ENCODE measurements at regions not wholly inside any gene's neighbourhood (a gene's known extent, or its start where the extent isn't known, plus 50 kb on each side); places are given as distances from the start of the nearest gene placed in this dataset.

DNA sequence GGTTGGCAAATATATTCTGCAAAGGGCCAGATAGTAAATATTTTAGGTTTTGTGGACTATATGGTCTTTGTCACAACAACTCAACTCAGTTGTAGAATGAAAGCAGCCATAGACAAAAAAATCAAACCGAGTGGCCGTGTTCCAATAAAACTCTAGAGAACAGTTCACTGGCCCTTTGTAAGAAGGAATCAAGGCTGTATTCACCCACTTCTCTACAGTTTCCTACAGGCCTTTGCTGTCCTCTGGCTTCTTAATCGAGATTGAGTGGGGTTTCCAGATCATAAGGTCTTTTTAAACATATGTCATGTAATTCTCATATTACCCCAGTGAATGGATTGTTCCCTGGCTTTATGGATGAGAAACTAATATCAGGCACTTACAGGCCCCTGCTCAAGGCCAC lies 448.9 kb upstream of the ETAA1 start:
- H3K4me1 Mint-ChIP-seq = no peaks in the 10 kb centered on the region
- no peak overlapping the region for H3K4me3 Mint-ChIP-seq
- H3K27me3 Mint-ChIP-seq = no peaks in the 10 kb centered on the region
- H3K27ac Mint-ChIP-seq = no peak overlapping the region
- TF ChIP-seq CTCF (IDR thresholded peaks at IDR 0.05) = no peak
- no peaks in the 10 kb centered on the region for H3K9me3 Mint-ChIP-seq
- ATAC-seq (ENCODE audit: low read depth) (no peak), DNase-seq (no peak)
- H3K36me3 Mint-ChIP-seq (ENCODE audit: low read depth) = no peaks in the 10 kb centered on the region
- ChIA-PET CTCF (no interaction called here), POLR2A (no interaction called here)
- intact Hi-C loops (cut with micrococcal nuclease) = no loop called here

DNA sequence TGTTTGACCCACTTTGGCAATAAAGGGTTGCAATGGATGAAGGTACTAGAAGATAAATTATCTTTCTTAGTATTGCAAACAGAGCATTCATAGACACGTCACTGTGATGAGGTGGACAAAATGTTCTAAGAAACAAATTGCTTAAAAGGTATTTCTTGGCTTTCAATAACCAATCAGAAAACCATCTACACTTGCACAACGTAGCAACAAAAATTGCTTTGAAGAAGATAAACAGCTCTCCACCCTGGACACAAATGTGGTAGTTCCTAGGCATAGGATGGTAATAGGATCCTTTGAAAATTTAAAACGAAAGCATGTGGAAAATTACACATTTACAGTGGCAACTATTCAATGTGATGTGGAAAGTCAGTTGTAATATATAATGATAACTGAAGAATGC lies 439.9 kb upstream of the ETAA1 start:
- ChIA-PET CTCF (no interaction called here), POLR2A (no interaction called here)
- intact Hi-C loops (cut with micrococcal nuclease) = no loop called here
- Mint-ChIP-seq H3K36me3 (ENCODE audit: low read depth) (no peaks in the 10 kb centered on the region), H3K27me3 (no peaks in the 10 kb centered on the region), H3K4me3 (no peak overlapping the region), H3K27ac (no peak overlapping the region), H3K4me1 (no peaks in the 10 kb centered on the region), H3K9me3 (no peaks in the 10 kb centered on the region)
- ATAC-seq (ENCODE audit: low read depth) (no peak), DNase-seq (no peak)
- TF ChIP-seq CTCF (IDR thresholded peaks at IDR 0.05) = no peak

GRCh38 chr2:66957677-66958076 lies 439.5 kb upstream of the ETAA1 start:
- H3K36me3 Mint-ChIP-seq (ENCODE audit: low read depth) = no peaks in the 10 kb centered on the region
- H3K4me3 Mint-ChIP-seq = no peak overlapping the region
- H3K9me3 Mint-ChIP-seq = no peaks in the 10 kb centered on the region
- no peaks in the 10 kb centered on the region for H3K27me3 Mint-ChIP-seq
- no peak for DNase-seq
- ChIA-PET POLR2A (no interaction called here), CTCF (no interaction called here)
- no peak for TF ChIP-seq CTCF (IDR thresholded peaks at IDR 0.05)
- intact Hi-C loops (cut with micrococcal nuclease) = no loop called here
- no peak overlapping the region for H3K27ac Mint-ChIP-seq
- ATAC-seq (ENCODE audit: low read depth) = no peak
- H3K4me1 Mint-ChIP-seq = no peaks in the 10 kb centered on the region

DNA sequence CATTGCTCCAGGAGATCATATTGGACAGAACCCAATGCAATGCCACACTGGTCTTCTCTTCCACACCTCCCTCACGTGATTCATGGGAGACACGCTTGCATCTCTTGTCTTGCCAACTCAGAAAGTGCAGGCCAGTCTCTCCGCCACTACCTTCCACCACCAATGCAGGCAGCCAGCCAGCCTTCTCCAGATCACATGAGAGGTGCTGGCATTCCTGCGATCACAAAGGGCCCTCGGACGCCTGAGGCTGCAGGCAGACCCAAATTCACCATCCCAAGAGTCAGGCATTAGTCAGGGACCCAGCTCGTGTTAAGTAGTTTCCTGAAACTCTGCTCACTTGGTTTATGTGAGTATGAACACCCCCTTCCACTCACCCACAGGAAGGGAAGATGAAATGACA lies 437.0 kb upstream of the ETAA1 start:
- no peaks in the 10 kb centered on the region for H3K36me3 Mint-ChIP-seq (ENCODE audit: low read depth)
- ChIA-PET POLR2A (no interaction called here), CTCF (no interaction called here)
- no peak overlapping the region for H3K27ac Mint-ChIP-seq
- no peak for TF ChIP-seq CTCF (IDR thresholded peaks at IDR 0.05)
- no peaks in the 10 kb centered on the region for H3K4me1 Mint-ChIP-seq
- no peak overlapping the region for H3K4me3 Mint-ChIP-seq
- no peak for ATAC-seq (ENCODE audit: low read depth)
- no peaks in the 10 kb centered on the region for H3K27me3 Mint-ChIP-seq
- no peaks in the 10 kb centered on the region for H3K9me3 Mint-ChIP-seq
- intact Hi-C loops (cut with micrococcal nuclease) = no loop called here
- no peak for DNase-seq

GRCh38 chr2:66962716-66963115 lies 434.4 kb upstream of the ETAA1 start:
- Mint-ChIP-seq H3K27ac (no peak overlapping the region), H3K4me1 (no peaks in the 10 kb centered on the region), H3K36me3 (ENCODE audit: low read depth) (no peaks in the 10 kb centered on the region), H3K4me3 (no peak overlapping the region), H3K9me3 (no peaks in the 10 kb centered on the region), H3K27me3 (no peaks in the 10 kb centered on the region)
- ChIA-PET CTCF (no interaction called here), POLR2A (no interaction called here)
- DNase-seq = no peak
- TF ChIP-seq CTCF (IDR thresholded peaks at IDR 0.05) = no peak
- no peak for ATAC-seq (ENCODE audit: low read depth)
- intact Hi-C loops (cut with micrococcal nuclease) = no loop called here

All from activated B cell treated with CpG ODN at 0.5 μM for 24 hours (primary cell).